GM12878 (cell line): ENCODE measurements at regions not wholly inside any gene's neighbourhood (a gene's known extent, or its start where the extent isn't known, plus 50 kb on each side); places are given as distances from the start of the nearest gene placed in this dataset.

Experiments used
- BCL11A ChIP-seq: IDR thresholded peaks from 2 replicates; pipeline ENCODE4 v1.6.1; 2011; ENCODE audit warnings: low read depth, low read length
- BCL3 ChIP-seq: IDR thresholded peaks from 2 replicates; pipeline ENCODE4 v1.6.1; 2011; ENCODE audit warnings: borderline replicate concordance, low read depth, mild to moderate bottlenecking, moderate library complexity, low read length; ENCODE audit not compliant: insufficient read depth, poor library complexity, severe bottlenecking
- CEBPB ChIP-seq, 2 experiments: fragments of 150-350 bp in 1 of 2; IDR thresholded peaks; 2 replicates each; pipeline ENCODE4 v1.6.1; 2012 to 2014; ENCODE audit warnings: low read depth in 2 of 2, low read length in 2 of 2, borderline replicate concordance in 1 of 2, inconsistent platforms in 1 of 2
- CREB1 ChIP-seq: IDR thresholded peaks from 2 replicates; pipeline ENCODE4 v1.6.1; 2012; ENCODE audit warnings: low read depth, mild to moderate bottlenecking, inconsistent platforms
- FOXM1 ChIP-seq: IDR thresholded peaks from 2 replicates; pipeline ENCODE4 v1.6.1; 2012; ENCODE audit warnings: low read depth, mild to moderate bottlenecking, inconsistent platforms, low read length, moderate library complexity
- JUND ChIP-seq: IDR thresholded peaks from 2 replicates; pipeline ENCODE4 v1.6.1; 2012; ENCODE audit warnings: low read depth, mild to moderate bottlenecking, low read length, improper control_type of control experiment, moderate library complexity
- MEF2A ChIP-seq: IDR thresholded peaks from 2 replicates; pipeline ENCODE4 v1.6.1; 2011; ENCODE audit warnings: low read depth, mild to moderate bottlenecking, low read length, moderate library complexity; ENCODE audit not compliant: insufficient read depth
- PKNOX1 ChIP-seq: fragments of 450-650 bp; IDR thresholded peaks from 2 replicates; pipeline ENCODE4 v1.6.1; 2016; ENCODE audit warnings: mild to moderate bottlenecking
- POU2F2 ChIP-seq: IDR thresholded peaks from 3 replicates; pipeline ENCODE4 v1.6.1; 2011; ENCODE audit warnings: low read depth, mild to moderate bottlenecking, low read length, borderline replicate concordance
- RCOR1 ChIP-seq: conservative IDR thresholded peaks from 2 replicates; pipeline ENCODE4 v1.6.1; 2012; ENCODE audit warnings: low read depth, low read length, improper control_type of control experiment
- RUNX3 ChIP-seq: IDR thresholded peaks from 2 replicates; pipeline ENCODE4 v1.6.1; 2012; ENCODE audit warnings: low read length, inconsistent platforms
- ZNF207 ChIP-seq: fragments of 450-650 bp; IDR thresholded peaks from 2 replicates; pipeline ENCODE4 v1.6.1; 2014; ENCODE audit warnings: antibody characterized with exemption, mild to moderate bottlenecking, borderline replicate concordance
- TF ChIP-seq, protein P1 (sequence below): IDR thresholded peaks from 2 replicates; pipeline ENCODE4 v1.6.1; 2012; ENCODE audit warnings: low read depth, low read length, improper control_type of control experiment

DNA sequence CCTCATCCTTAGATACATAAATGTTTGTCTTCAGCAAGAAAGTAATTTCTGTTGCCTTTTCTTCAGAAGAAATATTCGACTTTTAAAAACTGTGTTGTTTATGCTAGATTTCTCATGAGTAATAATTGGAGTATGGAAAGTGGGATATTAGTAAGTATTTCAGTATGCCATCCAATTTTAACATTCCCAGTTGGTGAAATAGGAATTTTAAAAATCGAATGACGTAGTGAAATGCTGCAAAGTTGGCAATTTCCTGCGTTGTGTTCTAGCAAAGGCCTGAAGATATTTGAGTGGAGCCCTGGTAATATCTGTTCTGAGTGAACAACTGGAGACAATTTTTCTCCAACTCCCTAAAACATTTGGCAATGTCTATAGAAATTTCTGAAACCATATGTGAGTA lies 190.1 kb downstream of the ZNF330 start:
- TF ChIP-seq JUND (no peak), BCL3 (no peak), CEBPB (IDR thresholded peaks at IDR 0.05; ENCODE audit: borderline replicate concordance in 1 of 2, low read depth in 2 of 2, low read length in 2 of 2) (no peak), RCOR1 (no peak), PKNOX1 (no peak), BCL11A (no peak), MEF2A (no peak), FOXM1 (no peak), RUNX3 (no peak), ZNF207 (no peak), POU2F2 (no peak), CREB1 (no peak)
- TF ChIP-seq, protein P1, sequence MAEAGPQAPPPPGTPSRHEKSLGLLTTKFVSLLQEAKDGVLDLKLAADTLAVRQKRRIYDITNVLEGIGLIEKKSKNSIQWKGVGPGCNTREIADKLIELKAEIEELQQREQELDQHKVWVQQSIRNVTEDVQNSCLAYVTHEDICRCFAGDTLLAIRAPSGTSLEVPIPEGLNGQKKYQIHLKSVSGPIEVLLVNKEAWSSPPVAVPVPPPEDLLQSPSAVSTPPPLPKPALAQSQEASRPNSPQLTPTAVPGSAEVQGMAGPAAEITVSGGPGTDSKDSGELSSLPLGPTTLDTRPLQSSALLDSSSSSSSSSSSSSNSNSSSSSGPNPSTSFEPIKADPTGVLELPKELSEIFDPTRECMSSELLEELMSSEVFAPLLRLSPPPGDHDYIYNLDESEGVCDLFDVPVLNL: no peak
